ENCODE measurements at regions not wholly inside any gene's neighbourhood (a gene's known extent, or its start where the extent isn't known, plus 50 kb on each side); places are given as distances from the start of the nearest gene placed in this dataset.

DNA sequence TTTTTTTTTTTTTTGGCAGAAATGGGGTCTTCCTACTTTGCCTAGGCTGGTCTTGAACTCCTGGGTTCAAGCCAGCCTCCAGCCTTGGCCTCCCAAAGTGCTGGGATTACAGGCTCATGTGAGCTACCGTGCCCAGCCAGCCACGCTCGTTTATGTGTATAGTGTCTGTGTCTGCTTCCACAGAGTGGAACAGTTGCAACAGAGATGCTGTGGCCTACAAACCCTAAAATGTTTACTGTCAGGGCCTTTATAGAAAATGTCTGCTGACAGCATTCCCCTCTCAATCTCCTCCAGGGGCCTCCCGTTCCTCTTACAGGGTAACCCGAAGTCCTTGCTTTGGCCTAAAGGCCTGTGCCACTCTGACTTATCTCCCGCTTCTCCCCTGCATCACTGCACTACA, 87.6 kb upstream of the LEP start:
- TF ChIP-seq, protein P1, sequence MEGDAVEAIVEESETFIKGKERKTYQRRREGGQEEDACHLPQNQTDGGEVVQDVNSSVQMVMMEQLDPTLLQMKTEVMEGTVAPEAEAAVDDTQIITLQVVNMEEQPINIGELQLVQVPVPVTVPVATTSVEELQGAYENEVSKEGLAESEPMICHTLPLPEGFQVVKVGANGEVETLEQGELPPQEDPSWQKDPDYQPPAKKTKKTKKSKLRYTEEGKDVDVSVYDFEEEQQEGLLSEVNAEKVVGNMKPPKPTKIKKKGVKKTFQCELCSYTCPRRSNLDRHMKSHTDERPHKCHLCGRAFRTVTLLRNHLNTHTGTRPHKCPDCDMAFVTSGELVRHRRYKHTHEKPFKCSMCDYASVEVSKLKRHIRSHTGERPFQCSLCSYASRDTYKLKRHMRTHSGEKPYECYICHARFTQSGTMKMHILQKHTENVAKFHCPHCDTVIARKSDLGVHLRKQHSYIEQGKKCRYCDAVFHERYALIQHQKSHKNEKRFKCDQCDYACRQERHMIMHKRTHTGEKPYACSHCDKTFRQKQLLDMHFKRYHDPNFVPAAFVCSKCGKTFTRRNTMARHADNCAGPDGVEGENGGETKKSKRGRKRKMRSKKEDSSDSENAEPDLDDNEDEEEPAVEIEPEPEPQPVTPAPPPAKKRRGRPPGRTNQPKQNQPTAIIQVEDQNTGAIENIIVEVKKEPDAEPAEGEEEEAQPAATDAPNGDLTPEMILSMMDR (IDR thresholded peaks at IDR 0.05), result no peak
- no peak for TF ChIP-seq ESRRA (CRISPR knock-in tag; IDR thresholded peaks at IDR 0.05; ENCODE audit: borderline replicate concordance)
- no peak for TF ChIP-seq STAT6 (CRISPR knock-in tag; conservative IDR thresholded peaks at IDR 0.05; ENCODE audit: low read depth)
- TF ChIP-seq, protein P2, sequence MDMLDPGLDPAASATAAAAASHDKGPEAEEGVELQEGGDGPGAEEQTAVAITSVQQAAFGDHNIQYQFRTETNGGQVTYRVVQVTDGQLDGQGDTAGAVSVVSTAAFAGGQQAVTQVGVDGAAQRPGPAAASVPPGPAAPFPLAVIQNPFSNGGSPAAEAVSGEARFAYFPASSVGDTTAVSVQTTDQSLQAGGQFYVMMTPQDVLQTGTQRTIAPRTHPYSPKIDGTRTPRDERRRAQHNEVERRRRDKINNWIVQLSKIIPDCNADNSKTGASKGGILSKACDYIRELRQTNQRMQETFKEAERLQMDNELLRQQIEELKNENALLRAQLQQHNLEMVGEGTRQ (CRISPR knock-in tag; IDR thresholded peaks at IDR 0.05), result no peak
- no peak for TF ChIP-seq FOXK1 (CRISPR knock-in tag; IDR thresholded peaks at IDR 0.05)
- TF ChIP-seq NR1H2 (CRISPR knock-in tag; IDR thresholded peaks at IDR 0.05), result no peak
- TF ChIP-seq CREB1 (CRISPR knock-in tag; IDR thresholded peaks at IDR 0.05), result no peak
